Colonic mucosa (tissue), 4 donors: ENCODE measurements at regions not wholly inside any gene's neighbourhood (a gene's known extent, or its start where the extent isn't known, plus 50 kb on each side); places are given as distances from the start of the nearest gene placed in this dataset.

Experiments used
- DNase-seq: peaks from one replicate; pipeline ENCODE4 v3.0.0-alpha.2; 2020
- H3K27ac ChIP-seq: fragments of 200-600 bp; one replicate; pipeline ENCODE4 v1.8.0; 2021
- H3K27me3 ChIP-seq: fragments of 200-600 bp; one replicate; pipeline ENCODE4 v1.8.0; 2021
- H3K36me3 ChIP-seq: fragments of 200-600 bp; one replicate; pipeline ENCODE4 v1.8.0; 2021
- H3K4me1 ChIP-seq: fragments of 200-600 bp; one replicate; pipeline ENCODE4 v1.8.0; 2021; ENCODE audit warnings: mild to moderate bottlenecking
- H3K4me3 ChIP-seq: fragments of 200-600 bp; one replicate; pipeline ENCODE4 v1.8.0; 2021
- H3K9ac ChIP-seq, 2 donors: one replicate each; pipeline ENCODE4 v1.7.0; 2013; ENCODE audit warnings: control low read depth in 2 of 2, low read depth in 2 of 2, low read length in 2 of 2
- H3K9me3 ChIP-seq: fragments of 200-600 bp; one replicate; pipeline ENCODE4 v1.8.0; 2021
- intact Hi-C: fragments of 100-400 bp; cut with DNase I; formaldehyde crosslinking; loops from one replicate; pipeline ENCODE4 v1.14.1; 2022
- TF ChIP-seq, protein P1 (sequence below): fragments of 200-600 bp; IDR thresholded peaks from one replicate; pipeline ENCODE4 v1.8.0; 2022; ENCODE audit warnings: antibody characterized with exemption, mild to moderate bottlenecking
- donor health status: healthy.
- donor health status: DM: no; HTN: no; CAD: no.
- donor health status: DM: no; HTN: no; CAD: no.

DNA sequence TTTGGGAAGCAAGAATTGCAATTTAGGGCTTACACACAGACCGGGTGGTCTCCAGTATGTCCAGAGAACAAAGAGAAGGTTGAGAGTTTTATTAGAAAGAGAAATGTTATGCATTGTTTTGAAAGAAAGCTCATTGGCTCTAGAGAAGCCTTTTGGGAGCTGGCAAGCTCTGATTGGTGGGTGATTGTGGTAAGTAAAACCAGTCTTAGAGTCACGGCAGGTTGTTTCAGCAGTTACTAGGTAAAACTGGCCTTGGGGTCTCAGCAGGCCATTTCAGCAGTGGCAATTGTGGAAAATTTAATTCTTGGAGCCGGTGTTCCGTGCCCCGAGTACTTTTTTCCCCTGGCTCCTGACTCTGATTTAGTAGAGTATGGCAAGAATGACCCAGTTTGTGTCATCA, 78.1 kb downstream of the MRPL46 start:
- Histone ChIP-seq H3K27me3 (no peaks in the 10 kb centered on the region), H3K27ac (no peak overlapping the region), H3K36me3 (no peaks in the 10 kb centered on the region), H3K9me3 (no peaks in the 10 kb centered on the region), H3K4me3 (no peak overlapping the region), H3K9ac (no peak overlapping the region), H3K4me1 (no peaks in the 10 kb centered on the region)
- TF ChIP-seq, protein P1, sequence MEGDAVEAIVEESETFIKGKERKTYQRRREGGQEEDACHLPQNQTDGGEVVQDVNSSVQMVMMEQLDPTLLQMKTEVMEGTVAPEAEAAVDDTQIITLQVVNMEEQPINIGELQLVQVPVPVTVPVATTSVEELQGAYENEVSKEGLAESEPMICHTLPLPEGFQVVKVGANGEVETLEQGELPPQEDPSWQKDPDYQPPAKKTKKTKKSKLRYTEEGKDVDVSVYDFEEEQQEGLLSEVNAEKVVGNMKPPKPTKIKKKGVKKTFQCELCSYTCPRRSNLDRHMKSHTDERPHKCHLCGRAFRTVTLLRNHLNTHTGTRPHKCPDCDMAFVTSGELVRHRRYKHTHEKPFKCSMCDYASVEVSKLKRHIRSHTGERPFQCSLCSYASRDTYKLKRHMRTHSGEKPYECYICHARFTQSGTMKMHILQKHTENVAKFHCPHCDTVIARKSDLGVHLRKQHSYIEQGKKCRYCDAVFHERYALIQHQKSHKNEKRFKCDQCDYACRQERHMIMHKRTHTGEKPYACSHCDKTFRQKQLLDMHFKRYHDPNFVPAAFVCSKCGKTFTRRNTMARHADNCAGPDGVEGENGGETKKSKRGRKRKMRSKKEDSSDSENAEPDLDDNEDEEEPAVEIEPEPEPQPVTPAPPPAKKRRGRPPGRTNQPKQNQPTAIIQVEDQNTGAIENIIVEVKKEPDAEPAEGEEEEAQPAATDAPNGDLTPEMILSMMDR: no peak
- intact Hi-C loops: no loop called here
- no peak for DNase-seq

DNA sequence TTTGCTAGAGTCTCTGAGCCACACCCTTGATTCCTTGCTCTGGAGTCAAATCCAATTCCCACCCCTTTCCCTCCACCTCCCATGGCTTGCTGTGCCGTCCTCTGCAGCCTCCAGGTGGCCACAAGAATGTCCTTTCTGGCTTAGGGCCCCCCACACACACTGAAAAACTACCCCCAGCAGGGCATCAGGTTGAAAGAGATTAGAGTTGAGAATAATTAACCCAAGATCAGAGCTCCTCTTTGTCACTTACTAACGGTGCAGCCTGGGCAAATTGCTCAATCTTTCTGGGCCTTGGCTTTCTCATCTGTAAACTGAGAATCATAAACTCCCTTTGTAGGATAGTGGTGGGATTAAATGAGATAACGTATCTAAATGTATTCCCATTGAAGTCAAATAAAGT, 78.5 kb downstream of the MRPL46 start:
- Histone ChIP-seq H3K4me1 (no peaks in the 10 kb centered on the region), H3K9me3 (no peaks in the 10 kb centered on the region), H3K27ac (no peak overlapping the region), H3K36me3 (no peaks in the 10 kb centered on the region), H3K4me3 (no peak overlapping the region), H3K27me3 (no peaks in the 10 kb centered on the region), H3K9ac (no peak overlapping the region)
- intact Hi-C loops: no loop called here
- no peak for DNase-seq
- TF ChIP-seq, protein P1: no peak

DNA sequence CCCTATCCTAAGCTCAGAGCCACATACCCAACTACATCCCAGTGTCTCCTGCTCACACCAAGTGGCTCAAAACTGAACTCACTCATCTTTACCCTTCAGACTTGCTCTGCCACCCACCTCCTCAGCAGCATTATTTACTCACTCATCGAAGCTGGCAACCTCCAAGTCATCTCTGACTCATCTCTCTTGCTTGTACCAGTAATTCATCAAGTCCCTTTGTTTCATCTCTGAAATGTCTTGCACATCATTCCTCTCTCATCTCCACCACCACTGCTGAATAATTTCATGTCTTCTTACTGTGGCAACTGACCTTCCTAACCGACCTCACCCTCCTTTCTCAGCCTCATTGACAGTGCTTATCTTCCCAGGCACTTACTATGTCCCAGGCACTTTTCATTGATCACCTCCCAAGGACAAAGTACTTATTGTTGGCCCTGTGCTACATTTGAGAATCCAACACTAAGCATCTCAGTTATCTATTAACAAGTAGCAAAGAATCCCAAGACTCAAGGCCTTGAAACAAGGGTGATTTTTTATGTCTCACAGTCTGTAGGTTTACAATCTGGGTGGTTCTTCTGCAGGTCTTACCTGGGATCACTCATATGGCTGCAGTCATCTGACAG, 82.0 kb downstream of the MRPL46 start:
- Histone ChIP-seq H3K27ac (no peak overlapping the region), H3K9me3 (no peaks in the 10 kb centered on the region), H3K9ac (no peak overlapping the region), H3K4me1 (no peaks in the 10 kb centered on the region), H3K4me3 (no peak overlapping the region), H3K36me3 (no peaks in the 10 kb centered on the region), H3K27me3 (no peaks in the 10 kb centered on the region)
- intact Hi-C loops: no loop called here
- DNase-seq: no peak
- TF ChIP-seq, protein P1: no peak

DNA sequence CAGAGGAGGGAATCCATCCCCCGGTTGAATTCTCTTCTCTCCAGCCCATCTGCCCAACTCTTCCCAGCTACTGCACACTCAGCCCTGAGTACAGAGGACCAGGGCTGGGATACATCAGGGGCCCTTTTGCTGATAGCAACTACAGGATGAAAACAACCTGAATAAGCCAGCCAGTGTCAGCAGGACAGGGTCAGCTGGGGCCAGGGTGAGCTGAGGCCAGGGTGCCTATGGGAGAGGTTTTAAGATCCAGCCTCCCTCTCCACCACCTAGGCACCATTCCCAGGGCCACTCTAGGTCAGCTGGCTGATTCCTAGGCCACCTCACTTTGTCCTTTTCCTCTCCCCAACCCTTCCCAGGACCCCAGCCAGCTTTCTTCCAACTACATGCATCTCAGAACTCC, 83.8 kb downstream of the MRPL46 start:
- TF ChIP-seq, protein P1: no peak
- no peak overlapping the region for H3K27ac ChIP-seq
- intact Hi-C loops: no loop called here

DNA sequence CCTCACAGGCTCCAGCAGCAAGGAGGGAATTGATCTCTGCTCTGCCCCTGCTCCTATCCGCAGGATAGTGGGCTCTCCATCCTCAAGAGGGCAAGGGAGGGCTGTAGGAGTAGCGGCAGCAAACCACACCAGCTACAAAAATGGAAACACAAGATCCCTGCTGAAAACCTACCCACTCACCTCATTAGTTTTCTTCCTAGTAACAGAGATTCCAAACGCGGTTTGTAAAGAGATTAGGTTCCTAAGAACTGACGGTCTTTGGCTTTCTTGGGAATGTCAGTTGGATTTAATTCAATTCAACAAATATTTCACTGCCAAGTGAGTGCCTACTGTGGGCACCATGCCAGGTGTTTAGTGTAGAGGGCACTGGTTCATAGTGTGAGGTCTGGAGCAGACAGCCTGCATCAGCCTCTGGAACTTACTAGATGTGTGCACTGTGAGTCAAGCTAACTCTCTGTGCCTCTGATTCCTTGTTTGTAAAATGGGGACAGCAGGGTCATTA, 84.7 kb downstream of the MRPL46 start:
- H3K9me3 ChIP-seq: no peaks in the 10 kb centered on the region
- no peak overlapping the region for H3K4me3 ChIP-seq
- H3K36me3 ChIP-seq: no peaks in the 10 kb centered on the region
- TF ChIP-seq, protein P1: no peak
- no peaks in the 10 kb centered on the region for H3K27me3 ChIP-seq
- no peak overlapping the region for H3K9ac ChIP-seq
- no peak overlapping the region for H3K27ac ChIP-seq
- H3K4me1 ChIP-seq: no peaks in the 10 kb centered on the region
- no peak for DNase-seq
- intact Hi-C loops: no loop called here

More for the DNA sequence above, 83.8 kb downstream of the MRPL46 start:
- Histone ChIP-seq H3K9me3 (no peaks in the 10 kb centered on the region), H3K4me3 (no peak overlapping the region), H3K4me1 (no peaks in the 10 kb centered on the region), H3K36me3 (no peaks in the 10 kb centered on the region), H3K27me3 (no peaks in the 10 kb centered on the region), H3K9ac (no peak overlapping the region)
- no peak for DNase-seq
